Mesendoderm (in vitro differentiated cells): ENCODE measurements at regions not wholly inside any gene's neighbourhood (a gene's known extent, or its start where the extent isn't known, plus 50 kb on each side); places are given as distances from the start of the nearest gene placed in this dataset.

Experiments
- DNase-seq: peaks from one replicate; pipeline ENCODE4 v3.0.0; 2013
- H2AK5ac ChIP-seq: 2 replicates; pipeline ENCODE4 v1.6.1; 2013; ENCODE audit warnings: low read length, inconsistent platforms
- H2BK120ac ChIP-seq: 2 replicates; pipeline ENCODE4 v1.6.1; 2013; ENCODE audit warnings: low read depth, mild to moderate bottlenecking, low read length, moderate library complexity, mixed read lengths
- H2BK15ac ChIP-seq: replicated peaks from 2 replicates; pipeline ENCODE4 v1.6.1; 2013; ENCODE audit warnings: low read depth, mild to moderate bottlenecking, moderate library complexity
- H2BK5ac ChIP-seq: 2 replicates; pipeline ENCODE4 v1.6.1; 2013; ENCODE audit warnings: low read length, inconsistent platforms
- H3K18ac ChIP-seq: 2 replicates; pipeline ENCODE4 v1.6.1; 2013; ENCODE audit warnings: mild to moderate bottlenecking, low read length, mixed read lengths
- H3K23ac ChIP-seq: one replicate; pipeline ENCODE4 v1.6.1; 2013; ENCODE audit warnings: low read length
- H3K27ac ChIP-seq: 2 replicates; pipeline ENCODE4 v1.5.1; 2013; ENCODE audit warnings: low read depth, mild to moderate bottlenecking, inconsistent platforms, low read length, moderate library complexity
- H3K27me3 ChIP-seq: 2 replicates; pipeline ENCODE4 v1.6.1; 2013; ENCODE audit warnings: low read length, control low read depth, mild to moderate bottlenecking, inconsistent platforms; ENCODE audit not compliant: insufficient read depth, poor library complexity
- H3K36me3 ChIP-seq: 2 replicates; pipeline ENCODE4 v1.6.1; 2013; ENCODE audit warnings: low read length, inconsistent platforms; ENCODE audit not compliant: control insufficient read depth, insufficient read depth
- H3K4ac ChIP-seq: one replicate; pipeline ENCODE4 v1.6.1; 2013; ENCODE audit warnings: low read depth, mild to moderate bottlenecking, low read length, moderate library complexity
- H3K4me1 ChIP-seq: 2 replicates; pipeline ENCODE4 v1.6.1; 2013; ENCODE audit warnings: low read depth, low read length, inconsistent platforms; ENCODE audit not compliant: control insufficient read depth
- H3K4me2 ChIP-seq: 2 replicates; pipeline ENCODE4 v1.6.1; 2013; ENCODE audit warnings: low read length
- H3K4me3 ChIP-seq: 2 replicates; pipeline ENCODE4 v1.5.1; 2013; ENCODE audit warnings: mild to moderate bottlenecking, low read length
- H3K56ac ChIP-seq: one replicate; pipeline ENCODE4 v1.6.1; 2013; ENCODE audit warnings: low read length
- H3K79me1 ChIP-seq: 2 replicates; pipeline ENCODE4 v1.6.1; 2013; ENCODE audit warnings: low read length, inconsistent platforms
- H3K79me2 ChIP-seq: 2 replicates; pipeline ENCODE4 v1.6.1; 2013; ENCODE audit warnings: mild to moderate bottlenecking, low read length; ENCODE audit not compliant: control insufficient read depth, insufficient read depth
- H3K9ac ChIP-seq: 2 replicates; pipeline ENCODE4 v1.6.1; 2013; ENCODE audit warnings: low read length, inconsistent platforms
- H4K5ac ChIP-seq: one replicate; pipeline ENCODE4 v1.6.1; 2013; ENCODE audit warnings: low read length
- H4K8ac ChIP-seq: one replicate; pipeline ENCODE4 v1.6.1; 2013; ENCODE audit warnings: low read depth, mild to moderate bottlenecking, control low read depth, low read length, moderate library complexity
- WGBS: extraction: QIAGEN DNeasy Blood & Tissue Kit; methylation state at CpG from one replicate; pipeline ENCODE4 v1.1.7; 2013; ENCODE audit warnings: low lambda C conversion rate, missing lambda C conversion rate; ENCODE audit not compliant: insufficient coverage; ENCODE audit errors: extremely low coverage; 5-methylcytosine and 5-hydroxymethylcytosine counted together

DNA sequence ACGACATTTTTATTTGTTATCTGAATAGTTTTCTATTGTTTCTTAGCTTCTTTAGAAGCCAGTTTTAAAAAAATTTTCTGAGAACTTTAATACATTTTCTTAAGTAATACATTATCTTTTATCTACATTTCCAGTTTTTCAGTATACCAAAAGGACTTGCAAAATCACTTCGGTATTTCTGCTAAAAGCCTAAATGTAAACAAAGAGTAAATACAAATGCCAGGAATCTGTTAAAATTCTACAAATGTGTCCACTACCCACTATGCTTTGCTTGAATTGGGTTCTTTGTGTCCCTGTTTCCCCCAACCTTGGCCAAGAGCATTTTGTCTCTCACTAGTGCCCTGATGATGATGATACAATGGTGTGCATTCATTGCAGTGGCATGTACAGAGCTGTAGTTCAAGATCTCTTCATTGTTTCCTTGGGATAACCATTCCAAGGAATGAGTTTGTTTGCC is 611.2 kb downstream of the NR2F1-AS1 start:
- Histone ChIP-seq H2AK5ac (no peak overlapping the region), H3K9ac (no peak overlapping the region), H2BK15ac (no peak overlapping the region), H3K4ac (no peak overlapping the region), H2BK120ac (no peak overlapping the region), H3K79me1 (no peaks in the 10 kb centered on the region), H3K4me3 (no peak overlapping the region), H3K56ac (no peak overlapping the region), H3K18ac (no peak overlapping the region), H3K4me2 (no peak overlapping the region), H4K8ac (no peak overlapping the region), H2BK5ac (no peak overlapping the region), H3K4me1 (no peaks in the 10 kb centered on the region), H3K27me3 (no peaks in the 10 kb centered on the region), H3K36me3 (no peaks in the 10 kb centered on the region), H3K27ac (no peak overlapping the region), H4K5ac (no peak overlapping the region), H3K23ac (no peak overlapping the region), H3K79me2 (no peaks in the 10 kb centered on the region)
- no peak for DNase-seq
- WGBS: no CpG with 5 or more reads among the region's 2 CpGs

DNA sequence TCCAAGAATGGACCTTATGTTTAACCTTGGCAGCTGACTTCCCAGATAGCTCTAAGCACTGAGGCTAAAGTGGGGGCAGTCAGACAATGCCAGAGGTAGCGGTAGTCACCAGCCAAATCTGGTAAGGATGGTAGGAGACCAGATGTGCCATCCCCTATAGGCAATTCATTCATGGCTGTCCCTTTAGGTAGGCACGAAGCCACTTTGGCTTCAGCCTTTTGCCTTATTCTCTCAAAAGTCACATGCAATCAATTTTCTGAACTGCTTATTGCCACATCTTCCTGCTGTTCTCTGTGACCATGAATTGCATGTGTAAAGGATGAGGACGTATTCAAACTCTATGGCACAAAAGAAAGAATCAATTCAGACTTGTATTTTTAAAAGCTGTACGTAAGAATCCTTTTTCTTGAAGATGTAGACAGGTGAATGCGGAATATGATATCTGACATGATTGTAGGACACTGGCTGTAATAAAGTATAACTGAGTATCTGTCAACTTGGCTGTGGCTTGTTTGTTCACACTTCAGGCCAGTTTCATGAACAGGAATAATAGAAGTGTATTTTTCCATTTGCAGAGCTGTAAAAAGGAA is 611.7 kb downstream of the NR2F1-AS1 start:
- DNase-seq: no peak
- no peak overlapping the region for H2AK5ac ChIP-seq
- no peaks in the 10 kb centered on the region for H3K79me1 ChIP-seq
- no peak overlapping the region for H3K4me3 ChIP-seq
- no peaks in the 10 kb centered on the region for H3K27me3 ChIP-seq
- no peak overlapping the region for H3K9ac ChIP-seq
- no peak overlapping the region for H2BK15ac ChIP-seq
- no peak overlapping the region for H3K27ac ChIP-seq
- H3K36me3 ChIP-seq: no peaks in the 10 kb centered on the region
- no peak overlapping the region for H3K4ac ChIP-seq
- no peak overlapping the region for H3K18ac ChIP-seq
- no peak overlapping the region for H2BK5ac ChIP-seq
- H3K4me2 ChIP-seq: no peak overlapping the region
- no peak overlapping the region for H3K23ac ChIP-seq
- no CpG with 5 or more reads among the region's 5 CpGs for WGBS
- H4K8ac ChIP-seq: no peak overlapping the region
- no peak overlapping the region for H3K56ac ChIP-seq
- no peak overlapping the region for H4K5ac ChIP-seq
- H2BK120ac ChIP-seq: no peak overlapping the region
- no peaks in the 10 kb centered on the region for H3K4me1 ChIP-seq
- H3K79me2 ChIP-seq: no peaks in the 10 kb centered on the region

DNA sequence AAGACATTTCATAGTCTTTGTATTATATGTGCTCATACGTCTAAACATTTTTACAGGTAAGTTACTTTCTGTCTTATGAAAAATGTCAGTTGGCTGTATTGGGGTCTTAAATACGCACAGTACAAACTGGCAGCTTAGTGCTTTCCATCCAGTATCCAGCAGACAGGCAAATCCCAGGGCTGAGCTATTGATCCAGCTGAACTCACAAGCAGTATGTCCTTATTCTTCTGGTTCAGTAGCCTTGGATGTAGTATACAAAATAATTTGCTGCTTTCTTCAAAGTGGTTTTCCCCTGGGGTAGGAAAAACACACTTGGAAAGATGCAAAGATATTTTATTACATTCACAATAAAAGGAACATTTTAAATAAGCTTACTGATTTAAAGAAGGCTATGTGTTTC is 617.2 kb downstream of the NR2F1-AS1 start:
- Histone ChIP-seq H4K5ac (no peak overlapping the region), H3K18ac (no peak overlapping the region), H3K4me1 (no peaks in the 10 kb centered on the region), H3K23ac (no peak overlapping the region), H2BK15ac (no peak overlapping the region), H3K4me3 (no peak overlapping the region), H3K4me2 (no peak overlapping the region), H3K79me2 (no peaks in the 10 kb centered on the region), H3K79me1 (no peaks in the 10 kb centered on the region), H3K27ac (no peak overlapping the region), H3K27me3 (no peaks in the 10 kb centered on the region), H3K9ac (no peak overlapping the region), H2BK120ac (no peak overlapping the region), H3K56ac (no peak overlapping the region), H2AK5ac (no peak overlapping the region), H4K8ac (no peak overlapping the region), H3K36me3 (no peaks in the 10 kb centered on the region), H3K4ac (no peak overlapping the region), H2BK5ac (no peak overlapping the region)
- no CpG with 5 or more reads among the region's 2 CpGs for WGBS
- DNase-seq: no peak

DNA sequence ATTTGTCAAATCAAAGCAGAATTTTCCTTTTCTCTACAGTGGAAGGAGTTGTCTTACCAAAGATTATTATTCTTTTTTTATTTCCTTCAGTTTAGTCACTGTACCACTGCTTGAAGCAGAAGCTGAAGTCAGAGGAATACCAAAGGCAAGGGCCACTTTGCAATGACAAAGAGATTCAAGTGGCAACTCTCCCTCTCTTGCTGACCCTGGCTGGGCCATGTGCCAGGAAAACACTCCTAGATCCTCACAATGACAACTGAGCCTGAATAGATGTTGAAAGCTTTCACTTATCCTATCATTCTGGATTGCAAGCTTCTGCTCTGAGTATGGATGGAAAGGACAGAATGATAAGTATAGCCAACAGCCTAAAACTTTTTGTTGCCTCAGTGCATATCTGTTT is 618.3 kb downstream of the NR2F1-AS1 start:
- DNase-seq: no peak
- H3K56ac ChIP-seq: no peak overlapping the region
- H2BK15ac ChIP-seq: no peak overlapping the region
- no peak overlapping the region for H2BK5ac ChIP-seq
- no peaks in the 10 kb centered on the region for H3K79me1 ChIP-seq
- no peak overlapping the region for H3K4ac ChIP-seq
- H3K4me1 ChIP-seq: no peaks in the 10 kb centered on the region
- no peak overlapping the region for H2BK120ac ChIP-seq
- no peak overlapping the region for H3K27ac ChIP-seq
- H4K5ac ChIP-seq: no peak overlapping the region
- no peaks in the 10 kb centered on the region for H3K27me3 ChIP-seq
- no peak overlapping the region for H3K23ac ChIP-seq
- no peak overlapping the region for H3K4me3 ChIP-seq
- no peak overlapping the region for H3K9ac ChIP-seq
- no peak overlapping the region for H3K4me2 ChIP-seq
- H3K36me3 ChIP-seq: no peaks in the 10 kb centered on the region
- no peak overlapping the region for H2AK5ac ChIP-seq
- no peaks in the 10 kb centered on the region for H3K79me2 ChIP-seq
- no peak overlapping the region for H3K18ac ChIP-seq
- no peak overlapping the region for H4K8ac ChIP-seq

DNA sequence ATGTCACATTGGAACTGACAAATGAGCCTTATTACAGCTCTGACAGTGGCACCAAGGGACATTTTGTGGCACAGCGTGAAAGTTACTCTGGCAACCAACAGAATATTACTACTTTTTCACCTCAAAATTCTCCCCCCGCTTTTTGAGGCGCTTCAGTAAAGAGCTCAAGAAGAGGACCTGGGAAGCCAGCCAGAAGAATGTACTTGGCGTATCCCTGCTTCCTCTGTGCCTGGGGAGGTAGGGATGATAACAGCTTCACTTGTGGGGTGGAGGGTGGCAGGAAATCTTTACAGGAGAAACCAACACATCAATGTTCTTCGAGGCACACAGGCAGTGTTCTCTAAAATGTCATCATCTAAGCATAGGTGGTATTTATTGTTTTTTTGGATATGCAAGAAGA is 624.1 kb downstream of the NR2F1-AS1 start:
- no peaks in the 10 kb centered on the region for H3K27me3 ChIP-seq
- H2BK5ac ChIP-seq: no peak overlapping the region
- no peak overlapping the region for H3K27ac ChIP-seq
- H3K79me2 ChIP-seq: no peaks in the 10 kb centered on the region
- H3K4ac ChIP-seq: no peak overlapping the region
- no peak overlapping the region for H3K9ac ChIP-seq
- no peak overlapping the region for H3K18ac ChIP-seq
- no peak overlapping the region for H2BK120ac ChIP-seq
- no peak overlapping the region for H3K56ac ChIP-seq
- no peaks in the 10 kb centered on the region for H3K36me3 ChIP-seq
- H4K5ac ChIP-seq: no peak overlapping the region
- H3K4me3 ChIP-seq: no peak overlapping the region
- no peak overlapping the region for H2BK15ac ChIP-seq
- WGBS: no CpG with 5 or more reads among the region's 5 CpGs
- no peak overlapping the region for H4K8ac ChIP-seq
- no peaks in the 10 kb centered on the region for H3K79me1 ChIP-seq
- no peak for DNase-seq
- no peak overlapping the region for H3K23ac ChIP-seq
- no peak overlapping the region for H2AK5ac ChIP-seq
- H3K4me1 ChIP-seq: no peaks in the 10 kb centered on the region
- no peak overlapping the region for H3K4me2 ChIP-seq

DNA sequence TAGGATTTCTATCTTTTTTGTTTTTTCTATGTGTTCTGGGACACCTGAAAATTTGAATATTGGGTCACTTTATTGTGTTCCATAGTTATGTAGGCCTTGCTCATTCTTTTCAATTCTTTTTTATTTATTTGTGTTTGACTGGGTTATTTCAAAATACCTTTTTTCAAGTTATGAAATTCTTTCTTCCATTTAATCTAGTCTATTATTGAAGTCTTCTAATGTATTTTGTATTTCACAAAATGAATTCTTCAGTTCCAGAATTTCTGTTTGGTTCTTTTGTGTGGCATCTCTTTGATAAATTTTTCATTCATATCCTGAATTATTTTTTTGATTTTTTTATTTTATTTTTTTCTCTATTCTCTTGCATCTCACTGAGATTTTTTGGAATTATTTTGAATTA is 628.8 kb downstream of the NR2F1-AS1 start:
- no peak for DNase-seq
- H2BK120ac ChIP-seq: no peak overlapping the region
- H3K27me3 ChIP-seq: no peaks in the 10 kb centered on the region
- no peak overlapping the region for H3K18ac ChIP-seq
- H3K56ac ChIP-seq: no peak overlapping the region
- no peak overlapping the region for H2BK5ac ChIP-seq
- H3K4me1 ChIP-seq: no peaks in the 10 kb centered on the region
- H3K36me3 ChIP-seq: no peaks in the 10 kb centered on the region
- H3K4me2 ChIP-seq: no peak overlapping the region
- no peak overlapping the region for H3K23ac ChIP-seq
- H4K8ac ChIP-seq: no peak overlapping the region
- H2BK15ac ChIP-seq: no peak overlapping the region
- H3K4ac ChIP-seq: no peak overlapping the region
- no peaks in the 10 kb centered on the region for H3K79me1 ChIP-seq
- H3K27ac ChIP-seq: no peak overlapping the region
- H2AK5ac ChIP-seq: no peak overlapping the region
- H4K5ac ChIP-seq: no peak overlapping the region
- H3K4me3 ChIP-seq: no peak overlapping the region
- no peaks in the 10 kb centered on the region for H3K79me2 ChIP-seq
- no peak overlapping the region for H3K9ac ChIP-seq
